GM18519 (cell line): ENCODE measurements at regions not wholly inside any gene's neighbourhood (a gene's known extent, or its start where the extent isn't known, plus 50 kb on each side); places are given as distances from the start of the nearest gene placed in this dataset.
"Not testable (repeated sequence)": the region's sequence is repeated elsewhere in the genome, so short reads cannot be mapped to it uniquely, and the experiment has no call there.

Source experiments
- ATAC-seq: cut with Tn5 transposase; IDR thresholded peaks from one replicate; pipeline ENCODE4 v1.9.1; 2021; ENCODE audit warnings: mild to moderate bottlenecking, moderate library complexity; ENCODE audit not compliant: unreplicated experiment, low FRiP score

DNA sequence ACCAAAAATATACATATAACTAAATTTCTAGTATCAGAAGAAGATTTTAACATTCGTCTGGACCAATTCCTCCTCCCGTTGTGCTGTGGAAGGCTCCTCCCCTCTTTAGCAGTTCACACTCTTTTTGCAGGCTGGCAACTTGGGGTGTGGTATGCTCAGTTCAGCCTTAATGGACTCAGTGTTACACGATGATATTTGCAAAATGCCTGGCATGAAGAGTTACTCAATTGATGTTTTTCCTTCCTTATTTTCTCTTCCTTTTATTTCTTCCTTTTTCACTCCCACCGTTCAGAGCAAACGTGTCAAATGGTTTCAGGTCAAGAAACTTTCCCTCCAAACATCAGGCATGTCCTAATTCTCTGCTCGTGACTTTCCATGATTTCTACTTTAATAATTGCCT, 248.3 kb downstream of the PHF14 start:
- no peak for ATAC-seq

DNA sequence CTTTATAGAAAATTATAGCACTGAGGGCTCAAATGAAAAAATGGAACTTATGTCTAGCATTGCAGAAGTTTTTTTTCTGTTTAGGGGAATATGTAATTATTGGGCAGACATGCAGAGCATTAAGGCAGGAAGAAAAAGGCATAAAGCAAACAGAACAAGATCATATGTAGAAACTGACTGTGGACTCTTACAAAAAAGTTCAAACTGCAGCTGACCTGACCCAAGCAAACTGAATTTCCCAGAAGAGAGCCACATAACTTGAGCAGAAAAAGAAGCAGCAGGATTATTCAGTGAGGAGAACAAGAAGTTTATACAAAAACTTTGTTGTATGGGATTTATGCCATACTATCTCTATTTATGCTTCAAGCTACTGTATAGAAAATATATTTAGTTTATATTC, 250.9 kb downstream of the PHF14 start:
- no peak for ATAC-seq

DNA sequence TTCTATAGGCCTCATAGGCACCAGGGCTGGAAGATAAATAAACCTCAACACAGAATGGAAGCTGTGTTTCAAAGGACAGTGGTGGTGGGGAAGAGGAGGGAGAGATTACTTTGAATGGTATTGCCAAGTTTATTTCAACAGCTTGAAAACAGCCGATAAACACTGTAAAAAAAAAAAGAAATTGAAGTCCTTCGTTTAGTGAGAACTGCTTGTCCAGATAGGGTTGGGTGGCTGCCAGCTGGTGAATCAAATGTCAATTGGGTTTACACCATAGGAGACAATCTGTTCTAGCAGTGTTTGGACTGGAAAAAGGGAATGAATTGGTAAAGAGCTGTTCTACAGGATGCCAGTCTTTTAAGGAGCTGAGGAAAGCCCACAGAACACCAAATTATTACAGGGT, 254.8 kb downstream of the PHF14 start:
- no peak for ATAC-seq

DNA sequence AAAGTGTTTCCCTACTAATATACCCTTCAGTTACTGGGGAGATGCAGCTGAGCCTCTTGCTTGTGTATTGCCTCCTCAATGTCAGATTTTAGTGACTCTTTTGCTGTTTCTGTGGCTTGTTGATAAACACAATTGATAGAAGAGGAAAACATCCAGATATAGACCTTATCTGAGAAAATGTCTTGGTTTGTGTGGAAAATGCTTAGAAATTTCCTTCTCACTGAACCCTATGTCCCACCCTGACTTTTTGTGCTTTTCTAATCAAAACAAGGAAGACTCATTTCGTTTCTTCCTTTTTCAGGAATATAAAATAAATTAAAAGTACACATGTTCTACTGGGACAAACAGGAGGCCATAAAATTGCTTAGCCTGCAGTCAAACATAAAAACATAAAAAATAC, 257.5 kb downstream of the PHF14 start:
- no peak for ATAC-seq

DNA sequence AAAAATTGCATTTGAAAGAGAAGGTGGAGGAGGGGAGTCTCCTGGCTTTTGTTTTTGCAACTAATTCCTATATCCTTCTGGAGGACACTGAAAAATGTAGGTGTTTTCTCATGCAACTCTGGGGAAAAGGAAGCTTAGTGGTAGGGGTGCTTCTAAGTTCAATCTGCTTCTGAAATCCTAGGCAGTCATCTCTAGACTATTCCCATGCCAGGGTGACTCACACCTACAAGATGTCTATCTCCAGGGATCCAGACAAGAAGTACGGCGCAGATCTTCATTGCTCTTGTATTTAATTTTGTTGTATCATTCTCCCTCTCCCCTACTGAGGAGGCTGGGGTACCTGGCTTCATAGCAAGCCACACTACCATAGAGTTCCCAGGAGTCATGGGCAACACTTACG, 258.8 kb downstream of the PHF14 start:
- ATAC-seq, result no peak

DNA sequence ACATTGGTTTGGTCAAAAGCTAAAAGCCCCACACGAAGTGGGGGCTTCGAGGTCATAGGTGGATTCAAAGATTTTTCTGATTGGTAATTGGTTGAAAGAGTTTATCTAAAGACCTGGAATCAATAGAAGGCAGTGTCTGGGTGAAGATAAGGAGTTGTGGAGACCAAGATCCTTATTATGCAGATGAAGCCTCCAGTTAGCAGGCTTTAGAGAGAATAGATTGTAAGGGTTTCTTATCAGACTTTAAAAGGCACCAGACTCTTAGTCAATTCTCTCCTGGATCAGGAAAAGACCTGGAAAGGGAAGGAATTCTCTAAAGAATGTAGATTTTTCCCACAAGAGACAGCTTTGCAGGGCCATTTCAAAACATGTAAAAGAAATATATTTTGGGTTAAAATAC, 260.2 kb downstream of the PHF14 start:
- no peak for ATAC-seq

DNA sequence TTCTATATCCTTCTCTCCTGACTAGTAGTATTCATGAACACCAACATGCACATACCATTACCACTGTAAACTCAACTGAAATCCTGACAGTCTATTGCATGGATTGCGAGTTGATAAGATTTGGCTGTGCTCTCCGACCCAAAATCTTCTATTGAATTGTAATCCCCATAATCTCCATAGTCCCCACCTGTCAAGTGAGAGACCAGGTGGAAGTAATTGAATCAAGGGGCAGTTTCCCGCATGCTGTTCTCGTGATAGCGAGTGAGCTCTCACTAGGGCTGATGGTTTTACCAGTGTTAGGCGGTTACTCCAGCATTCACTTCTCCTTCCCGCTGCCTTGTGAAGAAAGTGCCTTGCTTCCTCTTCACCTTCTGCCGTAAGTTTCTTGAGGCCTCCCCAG, 261.8 kb downstream of the PHF14 start:
- no peak for ATAC-seq

DNA sequence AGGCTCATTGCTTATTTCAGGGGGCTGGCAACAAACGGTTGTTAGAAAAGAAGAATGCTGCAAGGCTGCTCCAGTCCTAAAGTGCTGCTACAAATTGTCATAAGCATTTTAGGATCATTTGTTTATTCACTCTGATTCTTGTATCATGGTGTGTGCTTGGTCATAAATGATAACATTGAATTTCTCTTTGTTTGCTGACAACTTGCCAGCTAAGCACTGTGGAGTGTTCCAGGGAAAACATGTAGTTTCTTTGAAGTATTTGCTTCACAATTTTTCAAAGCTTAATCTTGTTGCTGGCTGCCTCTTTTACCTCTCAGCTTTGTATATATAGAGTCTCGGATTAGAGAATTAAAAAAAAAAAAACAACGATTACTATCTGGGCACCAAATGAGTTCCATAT, 263.0 kb downstream of the PHF14 start:
- ATAC-seq, result no peak

DNA sequence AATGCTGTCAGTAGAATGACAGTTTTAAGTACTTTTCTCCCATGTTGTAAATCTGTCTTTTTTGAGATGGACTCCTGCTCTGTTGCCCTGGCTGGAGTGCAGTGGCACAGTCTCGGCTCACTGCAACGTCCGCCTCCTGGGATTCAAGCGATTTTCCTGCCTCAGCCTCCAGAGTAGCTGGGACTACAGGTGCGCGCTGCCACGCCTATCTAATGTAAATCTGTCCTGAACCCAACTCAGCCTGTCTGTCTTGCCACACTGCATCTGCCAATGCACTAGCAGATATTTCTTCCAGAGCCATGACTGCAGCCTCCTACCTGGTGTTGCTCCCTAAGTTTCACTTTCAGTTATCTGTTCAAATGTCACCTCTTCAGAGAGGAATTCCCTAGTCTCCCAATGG, 264.1 kb downstream of the PHF14 start:
- ATAC-seq, result no peak

DNA sequence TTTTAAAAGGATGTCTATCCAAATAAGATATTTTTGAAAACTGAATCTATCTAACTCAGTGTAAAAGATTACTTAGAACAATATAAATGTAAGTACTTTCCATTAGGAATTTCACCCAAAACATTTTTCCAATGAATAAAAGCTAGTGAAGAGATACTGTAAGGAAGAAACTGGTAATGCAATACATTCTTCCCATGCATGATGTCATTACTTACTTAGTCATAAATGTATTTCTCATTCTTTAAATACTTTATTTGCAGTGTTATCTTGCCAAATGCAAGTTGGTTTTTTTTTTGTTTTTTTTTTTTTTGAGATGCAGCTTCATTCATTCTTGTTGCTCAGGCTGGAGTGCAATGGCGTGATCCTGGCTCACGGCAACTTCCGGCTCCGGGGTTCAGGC, 265.6 kb downstream of the PHF14 start:
- no peak for ATAC-seq

DNA sequence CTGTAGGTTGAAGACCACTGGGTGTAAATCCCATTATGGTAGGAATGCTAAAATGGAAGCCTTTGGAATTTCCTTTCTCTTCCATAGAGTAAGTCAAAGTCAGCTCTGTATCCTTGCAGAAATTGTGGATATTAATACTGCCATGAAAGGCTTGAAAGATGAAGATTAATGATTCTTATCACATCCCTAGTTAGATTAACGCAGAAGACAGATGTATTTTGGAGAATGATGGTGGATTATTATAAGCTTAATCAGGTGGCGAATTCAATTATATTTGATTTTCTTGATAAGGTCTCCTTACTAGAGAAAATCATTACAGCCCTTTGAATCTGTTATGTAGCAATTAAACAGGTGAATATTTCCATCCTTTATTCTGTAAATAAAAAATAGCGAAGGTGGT, 270.1 kb downstream of the PHF14 start:
- ATAC-seq, result no peak

DNA sequence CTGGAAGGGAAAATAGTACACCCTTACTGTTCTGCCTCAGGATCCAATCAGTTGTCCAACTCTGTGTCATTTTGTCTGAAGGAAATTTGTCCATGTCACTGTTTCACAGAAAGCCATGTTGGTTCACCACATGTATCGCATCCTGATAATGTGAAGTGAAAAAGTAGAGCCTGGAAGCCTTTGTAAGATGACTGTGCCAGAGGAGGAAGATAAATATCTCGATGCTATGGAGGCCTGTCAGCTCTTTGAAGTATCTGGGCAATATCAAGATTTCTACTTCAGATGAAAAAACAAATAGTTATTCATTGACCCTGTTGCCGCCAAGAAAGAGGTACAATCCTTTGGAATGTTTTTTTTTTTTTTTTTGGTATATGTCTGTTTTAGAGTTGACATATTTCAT, 270.5 kb downstream of the PHF14 start:
- ATAC-seq, result no peak

DNA sequence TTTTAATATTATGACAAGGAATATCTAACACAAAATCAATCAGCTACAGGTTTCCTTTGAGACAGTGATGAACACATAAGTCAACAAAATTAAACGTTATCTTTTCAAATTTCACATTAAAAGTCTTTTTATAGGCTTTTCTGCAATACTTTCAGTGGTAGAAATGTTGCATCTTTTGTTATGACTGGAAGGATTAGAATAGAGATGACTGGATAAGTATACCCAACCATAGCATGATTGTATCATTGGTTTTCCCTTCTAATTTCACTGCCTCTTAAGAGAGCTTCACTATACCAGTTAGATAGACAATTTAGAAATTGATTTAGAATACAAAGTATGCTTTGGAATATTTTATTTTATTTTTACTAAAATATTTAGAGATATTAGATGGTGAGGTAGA, 273.9 kb downstream of the PHF14 start:
- no peak for ATAC-seq

DNA sequence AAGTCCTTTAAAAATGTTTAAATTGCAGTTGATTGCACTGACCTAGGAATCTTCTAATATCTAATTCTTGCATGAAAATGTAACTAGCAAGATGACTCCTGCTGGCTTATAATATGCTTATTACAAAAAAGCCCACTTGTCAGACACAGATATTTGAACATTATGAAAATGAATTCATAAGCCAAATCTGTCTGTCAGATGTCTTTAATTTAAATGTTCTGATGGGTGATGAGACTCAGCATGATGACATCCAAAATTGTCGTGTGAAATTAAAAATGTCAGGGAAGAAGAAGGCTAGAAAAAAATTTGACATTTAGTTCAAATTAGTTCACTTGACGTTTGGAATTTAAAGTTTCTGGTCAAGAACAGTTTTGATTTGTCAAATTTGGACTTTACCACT, 277.8 kb downstream of the PHF14 start:
- ATAC-seq, result no peak

DNA sequence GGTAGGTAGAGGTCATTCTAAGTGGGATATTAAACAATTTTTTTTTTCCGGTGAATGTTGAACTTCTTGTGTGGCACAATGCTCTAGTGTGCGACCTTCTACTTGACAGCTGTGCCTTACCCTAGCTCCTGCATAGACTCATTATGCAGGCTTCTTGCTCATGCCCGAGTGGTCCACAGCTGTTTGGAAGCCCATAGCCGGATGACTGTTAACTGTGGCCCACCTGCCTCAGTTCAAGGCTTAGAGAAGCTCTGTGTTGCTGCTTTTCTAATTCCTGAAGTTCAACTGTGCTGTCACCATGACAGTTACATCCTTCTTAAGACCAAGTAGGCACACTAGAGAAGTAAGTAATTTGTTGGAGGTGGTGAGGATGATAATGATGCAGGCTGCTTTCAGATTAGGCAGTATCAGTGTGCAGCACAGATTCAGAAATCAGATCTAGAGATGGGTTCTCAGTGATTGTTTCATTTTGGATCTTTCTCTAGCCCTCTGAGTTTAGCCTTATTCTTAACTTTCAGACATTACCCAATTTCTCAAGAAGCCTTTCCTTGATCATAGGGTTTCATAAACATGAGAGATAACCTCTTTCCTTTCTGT, 278.4 kb downstream of the PHF14 start:
- peak; percentile 31 for ATAC-seq

DNA sequence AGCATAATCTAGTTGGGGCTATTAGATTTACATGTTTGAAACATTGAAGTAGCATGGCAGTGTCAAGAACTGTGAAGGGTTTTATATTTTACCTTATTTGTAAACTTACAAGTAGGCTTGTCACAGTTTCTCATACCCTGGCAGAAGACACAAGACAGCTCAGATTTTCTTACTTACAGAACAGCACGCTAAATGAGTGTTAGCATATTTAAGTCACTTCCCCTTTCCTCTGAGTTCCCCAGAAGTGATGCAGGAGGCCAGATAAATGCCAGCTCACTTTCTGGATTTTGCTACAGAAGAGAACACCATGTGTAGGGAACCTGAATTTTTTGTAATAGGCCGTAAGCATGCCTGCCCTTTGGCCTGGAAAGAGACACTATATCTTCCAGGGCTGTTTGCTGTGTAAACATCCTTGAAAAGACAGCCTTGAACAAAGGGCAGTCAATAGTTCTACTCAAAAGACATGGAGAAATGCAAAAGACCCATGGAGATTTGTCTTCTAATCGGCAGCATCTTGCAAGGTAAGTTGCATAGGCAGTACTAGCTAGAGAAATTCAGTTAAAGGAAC, 279.1 kb downstream of the PHF14 start:
- ATAC-seq, result peak; percentile 80

DNA sequence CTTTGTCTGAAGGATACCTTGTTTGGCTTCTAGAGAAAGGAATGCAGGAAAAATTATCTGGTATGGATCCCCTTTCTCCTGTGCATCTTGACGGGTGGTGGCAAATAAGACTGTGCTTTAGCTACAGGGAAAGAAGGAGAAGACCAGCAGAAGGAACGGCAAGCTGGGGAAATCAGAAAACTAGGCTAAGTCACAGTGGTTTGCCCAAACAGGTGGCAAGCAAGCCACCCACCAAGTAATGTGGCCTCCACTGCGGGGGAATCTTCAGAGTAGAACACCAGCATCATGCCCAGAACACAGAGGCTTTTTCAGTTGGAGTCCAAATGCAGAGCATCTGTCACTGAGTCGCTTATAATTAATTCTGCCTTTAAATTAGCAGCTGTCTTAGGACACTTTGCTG, 282.8 kb downstream of the PHF14 start:
- ATAC-seq, result no peak

DNA sequence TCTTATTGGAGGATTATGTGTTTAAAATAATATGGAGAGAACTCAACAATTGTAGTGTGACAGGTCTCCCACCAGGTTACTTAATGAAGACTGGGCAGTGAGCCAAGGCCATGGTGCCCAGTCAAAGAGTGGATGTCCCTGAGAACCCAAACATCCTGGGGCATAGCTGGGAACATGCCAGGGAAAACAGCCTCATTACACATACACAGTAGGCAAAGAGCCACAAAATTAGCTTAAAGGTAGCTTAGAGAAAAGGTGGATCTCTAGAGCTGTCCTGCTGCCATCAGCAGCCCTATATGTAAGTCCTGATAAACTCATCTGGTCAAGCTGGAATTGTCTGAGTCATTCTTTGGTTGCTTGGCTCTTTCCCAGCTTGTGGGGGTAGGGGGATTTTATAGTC, 287.8 kb downstream of the PHF14 start:
- ATAC-seq, result no peak

DNA sequence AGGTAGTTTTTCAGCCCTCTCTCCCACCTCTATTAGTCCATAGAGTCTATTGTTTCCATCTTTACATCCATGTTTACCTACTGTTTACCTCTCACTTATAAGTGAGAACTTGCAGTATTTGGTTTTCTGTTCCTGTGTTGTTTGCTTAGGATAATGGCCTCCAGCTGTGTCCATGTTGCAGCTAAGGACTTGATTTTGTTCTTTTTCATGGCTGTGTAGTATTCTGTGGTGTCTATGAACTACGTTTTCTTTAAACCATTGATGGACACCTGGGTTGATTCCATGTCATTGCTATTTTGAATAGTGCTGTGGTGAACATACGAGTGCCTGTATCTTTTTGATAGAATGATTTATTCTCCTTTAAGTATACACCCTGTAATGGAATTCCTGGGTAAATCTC, 292.4 kb downstream of the PHF14 start:
- no peak for ATAC-seq

DNA sequence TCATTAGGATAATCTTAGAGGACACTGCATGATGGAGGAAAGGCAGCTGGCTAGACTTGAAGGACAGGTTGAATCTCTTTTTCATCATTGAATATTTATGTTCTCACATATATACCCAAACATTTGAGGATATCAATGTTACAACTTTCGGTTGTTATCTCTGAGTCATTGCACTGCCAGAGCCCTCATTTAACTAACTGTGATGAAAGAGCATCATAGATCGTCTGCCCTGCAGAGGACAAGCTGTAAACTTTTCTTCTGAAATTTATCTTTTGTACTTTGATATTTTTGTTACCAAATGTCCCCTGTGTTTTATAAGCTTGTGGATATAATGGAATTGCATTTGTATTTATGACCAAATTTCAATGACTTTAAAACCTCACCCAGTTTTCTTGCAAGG, 298.7 kb downstream of the PHF14 start:
- ATAC-seq, result no peak

DNA sequence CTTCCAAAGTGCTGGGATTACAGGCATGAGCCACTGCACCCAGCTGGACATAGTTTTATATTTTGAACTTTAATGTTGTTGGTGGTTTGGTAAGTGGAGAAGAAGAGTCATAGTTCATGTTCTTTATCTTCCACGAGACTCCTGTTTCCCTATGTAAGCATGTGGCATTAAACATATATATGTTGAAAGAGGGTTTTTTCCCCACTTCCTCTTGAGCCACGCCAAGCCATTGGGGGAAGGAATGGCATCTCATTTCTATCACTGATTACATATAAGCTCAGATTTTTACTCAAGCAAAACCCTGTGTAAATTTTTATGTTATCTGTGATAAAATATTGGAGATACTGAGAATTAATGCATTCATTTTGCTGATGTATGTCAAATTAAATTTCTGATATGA, 300.4 kb downstream of the PHF14 start:
- no peak for ATAC-seq

DNA sequence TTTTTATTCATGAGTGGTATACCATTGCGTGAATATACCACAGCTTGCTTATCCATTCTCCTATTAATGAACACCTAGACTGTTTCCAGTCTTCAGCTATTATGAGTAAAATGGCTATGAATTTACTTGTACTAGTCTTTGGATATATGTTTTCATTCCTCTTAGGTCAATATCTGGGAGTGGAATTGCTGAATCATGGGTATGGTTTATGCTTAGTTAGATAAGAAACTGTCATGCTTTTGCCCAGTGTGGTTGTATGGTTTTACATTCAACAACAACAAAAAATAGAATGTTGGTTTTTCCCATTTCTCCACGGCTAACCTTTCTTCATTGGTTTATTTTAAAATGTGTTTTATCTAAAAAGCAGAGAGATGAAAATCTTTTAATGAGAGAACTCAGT, 308.3 kb downstream of the PHF14 start:
- ATAC-seq, result no peak

DNA sequence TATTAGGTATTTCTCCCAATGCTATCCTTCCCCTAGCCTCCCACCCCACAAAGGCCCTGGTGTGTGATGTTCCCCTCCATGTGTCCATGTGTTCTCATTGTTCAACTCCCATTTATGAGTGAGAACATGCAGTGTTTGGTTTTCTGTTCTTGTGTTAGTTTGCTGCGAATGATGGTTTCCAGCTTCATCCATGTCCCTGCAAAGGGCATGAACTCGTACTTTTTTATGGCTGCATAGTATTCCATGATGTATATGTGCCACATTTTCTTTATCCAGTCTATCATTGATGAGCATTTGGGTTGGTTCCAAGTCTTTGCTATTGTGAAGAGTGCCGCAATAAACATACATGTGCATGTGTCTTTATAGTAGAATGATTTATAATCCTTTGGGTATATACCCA, 309.9 kb downstream of the PHF14 start:
- not testable (repeated sequence) for ATAC-seq
